Esophagus squamous epithelium (tissue), 4 donors: ENCODE measurements at regions not wholly inside any gene's neighbourhood (a gene's known extent, or its start where the extent isn't known, plus 50 kb on each side); places are given as distances from the start of the nearest gene placed in this dataset.

Experiments
- CTCF ChIP-seq, 6 experiments: fragments of 450-650 bp in 4 of 6; fragments of 200-600 bp in 2 of 6; sonication (generic) in 2 of 6; IDR thresholded peaks; one replicate each; pipeline ENCODE4 v1.5.1; 2016 to 2019; ENCODE audit warnings: antibody characterized with exemption in 6 of 6, mild to moderate bottlenecking in 4 of 6, moderate library complexity in 4 of 6
- POLR2A ChIP-seq, 4 donors: fragments of 450-650 bp; IDR thresholded peaks; one replicate each; pipeline ENCODE4 v1.6.1; 2017; ENCODE audit warnings: antibody characterized with exemption in 4 of 4, mild to moderate bottlenecking in 4 of 4, moderate library complexity in 3 of 4

GRCh38 chr14:34075042-34075744 lies 124.3 kb upstream of the EGLN3 start:
- no peak for TF ChIP-seq CTCF (IDR thresholded peaks at IDR 0.05)
- TF ChIP-seq POLR2A (IDR thresholded peaks at IDR 0.05) = no peak
